ENCODE measurements at regions not wholly inside any gene's neighbourhood (a gene's known extent, or its start where the extent isn't known, plus 50 kb on each side); places are given as distances from the start of the nearest gene placed in this dataset.

- dilution Hi-C loops (cut with MboI; ENCODE audit: extremely low pct_ligation_motif_present, low sequenced_read_pairs) = no loop called here
Observed at GRCh38 chrX:106356580-106356979, 188.5 kb downstream of the PWWP3B start.

GRCh38 chrX:106363214-106363613, 195.1 kb downstream of the PWWP3B start:
- Histone ChIP-seq H2AFZ (ENCODE audit: control insufficient read depth, low read length) (no peak overlapping the region), H3K4me3 (ENCODE audit: control insufficient read depth in 2 of 3, extremely low read depth in 1 of 3, insufficient read depth in 2 of 3, low read depth in 1 of 3, low read length in 3 of 3) (no peak overlapping the region), H3K79me2 (ENCODE audit: control insufficient read depth, insufficient read depth, low read length) (no peaks in the 10 kb centered on the region), H3K4me2 (ENCODE audit: control insufficient read depth, extremely low read depth, insufficient read depth, low read depth, low read length) (no peak overlapping the region), H3K4me1 (ENCODE audit: control insufficient read depth, extremely low read depth, insufficient read depth, low read length) (no peaks in the 10 kb centered on the region), H3K9ac (ENCODE audit: control insufficient read depth, extremely low read depth, insufficient read depth, low read length) (no peak overlapping the region), H3K27me3 (ENCODE audit: control insufficient read depth, extremely low read depth, insufficient read depth, low read length) (no peaks in the 10 kb centered on the region), H3K36me3 (ENCODE audit: control insufficient read depth in 2 of 2, extremely low read depth in 1 of 2, insufficient read depth in 2 of 2, low read length in 2 of 2) (no peaks in the 10 kb centered on the region), H3K9me1 (ENCODE audit: control insufficient read depth, extremely low read depth, insufficient read depth, low read length) (no peaks in the 10 kb centered on the region), H3K9me3 (ENCODE audit: control insufficient read depth, low read depth, low read length) (no peaks in the 10 kb centered on the region), H3K27ac (ENCODE audit: control insufficient read depth, insufficient read depth, low read length) (no peak overlapping the region), H4K20me1 (ENCODE audit: control insufficient read depth, extremely low read depth, insufficient read depth, low read length) (no peaks in the 10 kb centered on the region)
- FAIRE-seq (no peak), DNase-seq (ENCODE audit: low read depth, low spot score) (no peak)
- dilution Hi-C loops (cut with MboI; ENCODE audit: extremely low pct_ligation_motif_present, low sequenced_read_pairs) = no loop called here
- TF ChIP-seq CTCF (optimal IDR thresholded peaks at IDR 0.05 in 1 of 3, IDR thresholded peaks at IDR 0.05 in 1 of 3, conservative IDR thresholded peaks at IDR 0.05 in 1 of 3; ENCODE audit: extremely low read depth in 1 of 3, insufficient read depth in 2 of 3, low read length in 3 of 3) = no peak

More at GRCh38 chrX:106356580-106356979, 188.5 kb downstream of the PWWP3B start:
- DNase-seq (ENCODE audit: low read depth, low spot score) (no peak), FAIRE-seq (no peak)
- Histone ChIP-seq H3K4me3 (ENCODE audit: control insufficient read depth in 2 of 3, extremely low read depth in 1 of 3, insufficient read depth in 2 of 3, low read depth in 1 of 3, low read length in 3 of 3) (no peak overlapping the region), H3K9me3 (ENCODE audit: control insufficient read depth, low read depth, low read length) (no peaks in the 10 kb centered on the region), H3K36me3 (ENCODE audit: control insufficient read depth in 2 of 2, extremely low read depth in 1 of 2, insufficient read depth in 2 of 2, low read length in 2 of 2) (no peaks in the 10 kb centered on the region), H4K20me1 (ENCODE audit: control insufficient read depth, extremely low read depth, insufficient read depth, low read length) (no peaks in the 10 kb centered on the region), H3K9ac (ENCODE audit: control insufficient read depth, extremely low read depth, insufficient read depth, low read length) (no peak overlapping the region), H2AFZ (ENCODE audit: control insufficient read depth, low read length) (no peak overlapping the region), H3K27me3 (ENCODE audit: control insufficient read depth, extremely low read depth, insufficient read depth, low read length) (no peaks in the 10 kb centered on the region), H3K9me1 (ENCODE audit: control insufficient read depth, extremely low read depth, insufficient read depth, low read length) (no peaks in the 10 kb centered on the region), H3K4me1 (ENCODE audit: control insufficient read depth, extremely low read depth, insufficient read depth, low read length) (no peaks in the 10 kb centered on the region), H3K4me2 (ENCODE audit: control insufficient read depth, extremely low read depth, insufficient read depth, low read depth, low read length) (no peak overlapping the region), H3K27ac (ENCODE audit: control insufficient read depth, insufficient read depth, low read length) (no peak overlapping the region), H3K79me2 (ENCODE audit: control insufficient read depth, insufficient read depth, low read length) (no peaks in the 10 kb centered on the region)
- no peak for TF ChIP-seq CTCF (optimal IDR thresholded peaks at IDR 0.05 in 1 of 3, IDR thresholded peaks at IDR 0.05 in 1 of 3, conservative IDR thresholded peaks at IDR 0.05 in 1 of 3; ENCODE audit: extremely low read depth in 1 of 3, insufficient read depth in 2 of 3, low read length in 3 of 3)
- TF ChIP-seq EZH2 (IDR thresholded peaks at IDR 0.05; ENCODE audit: low read length) = no peak
